ENCODE measurements at regions not wholly inside any gene's neighbourhood (a gene's known extent, or its start where the extent isn't known, plus 50 kb on each side); places are given as distances from the start of the nearest gene placed in this dataset.

DNA sequence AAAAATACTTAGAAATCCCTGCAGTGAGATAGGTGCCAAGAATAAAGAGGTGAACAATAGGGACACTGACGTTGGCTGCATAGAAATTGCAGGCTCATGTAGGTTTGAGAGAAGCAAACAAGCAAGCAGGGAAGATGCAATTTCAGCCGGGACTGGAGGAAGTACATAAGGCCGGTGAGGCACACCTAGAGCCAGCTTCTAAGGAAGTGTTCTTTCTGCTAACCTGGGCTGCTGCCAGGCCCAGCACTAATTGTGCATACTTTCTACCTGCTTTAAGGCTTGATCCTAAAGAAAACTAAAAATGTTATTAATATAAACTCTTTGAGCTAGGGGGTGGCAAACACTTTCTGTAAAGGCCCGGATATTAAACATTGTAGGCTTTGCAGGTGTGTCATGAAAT lies 71.0 kb downstream of the LMO4 start:
- TF ChIP-seq CTCF (IDR thresholded peaks at IDR 0.05; ENCODE audit: insufficient read depth, low read depth, low read length) (no peak), EZH2 (IDR thresholded peaks at IDR 0.05; ENCODE audit: insufficient read depth, low read length) (no peak)
